ENCODE measurements at regions not wholly inside any gene's neighbourhood (a gene's known extent, or its start where the extent isn't known, plus 50 kb on each side); places are given as distances from the start of the nearest gene placed in this dataset.
"Not testable (repeated sequence)": the region's sequence is repeated elsewhere in the genome, so short reads cannot be mapped to it uniquely, and the experiment has no call there.

GRCh38 chr3:117809186-117810081 lies 1099.9 kb downstream of the TUSC7 start:
- no peak for DNase-seq

- no peak for DNase-seq
These were observed 1102.2 kb downstream of the TUSC7 start for GRCh38 chr3:117811786-117812185.

GRCh38 chr3:117814975-117815374 lies 1105.4 kb downstream of the TUSC7 start:
- no peak for DNase-seq

GRCh38 chr3:117817103-117817502 lies 1107.5 kb downstream of the TUSC7 start:
- no peak for DNase-seq

- DNase-seq = no peak
These were observed 1109.0 kb downstream of the TUSC7 start for GRCh38 chr3:117818592-117818991.

GRCh38 chr3:117820658-117821299 lies 1111.2 kb downstream of the TUSC7 start:
- no peak for DNase-seq

GRCh38 chr3:117822416-117822815 lies 1112.8 kb downstream of the TUSC7 start:
- DNase-seq = no peak

- DNase-seq = no peak
These were observed 1126.7 kb downstream of the TUSC7 start for GRCh38 chr3:117836296-117836695.

GRCh38 chr3:117837391-117837790 lies 1127.8 kb downstream of the TUSC7 start:
- DNase-seq = no peak

GRCh38 chr3:117842086-117842485 lies 1132.5 kb downstream of the TUSC7 start:
- no peak for DNase-seq

- DNase-seq = no peak
These were observed 1133.8 kb downstream of the TUSC7 start for GRCh38 chr3:117843356-117843755.

GRCh38 chr3:117844676-117845075 lies 1135.1 kb downstream of the TUSC7 start:
- no peak for DNase-seq

- no peak for DNase-seq
These were observed 1136.7 kb downstream of the TUSC7 start for GRCh38 chr3:117846238-117846637.

GRCh38 chr3:117848606-117849005 lies 1139.0 kb downstream of the TUSC7 start:
- DNase-seq = no peak

- DNase-seq = no peak
These were observed 1144.5 kb downstream of the TUSC7 start for GRCh38 chr3:117853923-117854668.

- DNase-seq = no peak
These were observed 1146.8 kb downstream of the TUSC7 start for GRCh38 chr3:117856354-117856753.

- DNase-seq = no peak
These were observed 1153.6 kb downstream of the TUSC7 start for GRCh38 chr3:117863146-117863545.

GRCh38 chr3:117865338-117865737 lies 1155.8 kb downstream of the TUSC7 start:
- no peak for DNase-seq

- DNase-seq = no peak
These were observed 1159.2 kb downstream of the TUSC7 start for GRCh38 chr3:117868766-117869165.

- no peak for DNase-seq
These were observed 1162.4 kb downstream of the TUSC7 start for GRCh38 chr3:117871934-117872333.

- not testable (repeated sequence) for DNase-seq
These were observed 1161.9 kb downstream of the IGSF11 start for GRCh38 chr3:117872594-117873248.

- no peak for DNase-seq
These were observed 1161.4 kb downstream of the IGSF11 start for GRCh38 chr3:117873249-117873600.

- no peak for DNase-seq
These were observed 1160.5 kb downstream of the IGSF11 start for GRCh38 chr3:117874028-117874690.
